Neural cell (in vitro differentiated cells): ENCODE measurements at regions not wholly inside any gene's neighbourhood (a gene's known extent, or its start where the extent isn't known, plus 50 kb on each side); places are given as distances from the start of the nearest gene placed in this dataset.

Experiments used
- H2AFZ ChIP-seq: fragments of 200-600, 300-800 bp; sonication (generic), shearing (Covaris generic); 2 replicates; pipeline ENCODE4 v1.6.0; 2014; ENCODE audit warnings: low read depth, mild to moderate bottlenecking, antibody characterized with exemption, low read length, moderate library complexity
- H3F3A ChIP-seq: fragments of 200-600 bp; shearing (Covaris generic); 2 replicates; pipeline ENCODE4 v1.6.1; 2016; ENCODE audit warnings: mild to moderate bottlenecking, moderate library complexity, mixed read lengths, antibody characterized with exemption, low read length; ENCODE audit not compliant: insufficient read depth, poor library complexity, severe bottlenecking
- H3K27ac ChIP-seq: fragments of 200-600, 300-800 bp; sonication (generic), shearing (Covaris generic); 2 replicates; pipeline ENCODE4 v1.5.1; 2014; ENCODE audit warnings: mild to moderate bottlenecking, low read length, moderate library complexity
- H3K27me3 ChIP-seq: fragments of 300-800, 200-600 bp; sonication (generic), shearing (Covaris generic); 2 replicates; pipeline ENCODE4 v1.6.0; 2014; ENCODE audit warnings: mild to moderate bottlenecking, low read depth, low read length, moderate library complexity; ENCODE audit not compliant: insufficient read depth
- H3K36me3 ChIP-seq: fragments of 300-800, 200-600 bp; sonication (generic), shearing (Covaris generic); 2 replicates; pipeline ENCODE4 v1.5.1; 2014; ENCODE audit warnings: mild to moderate bottlenecking, antibody characterized with exemption, low read length, moderate library complexity; ENCODE audit not compliant: insufficient read depth
- H3K4me2 ChIP-seq: fragments of 300-800, 200-600 bp; sonication (generic), shearing (Covaris generic); 2 replicates; pipeline ENCODE4 v1.6.0; 2014; ENCODE audit warnings: mild to moderate bottlenecking, low read length
- H3K4me3 ChIP-seq: fragments of 300-800, 200-600 bp; sonication (generic), shearing (Covaris generic); 2 replicates; pipeline ENCODE4 v1.5.1; 2014; ENCODE audit warnings: mild to moderate bottlenecking, low read length, moderate library complexity
- H3K79me2 ChIP-seq: fragments of 200-600 bp; shearing (Covaris generic); replicated peaks from 2 replicates; pipeline ENCODE4 v1.6.0; 2014; ENCODE audit warnings: mild to moderate bottlenecking, low read length, moderate library complexity; ENCODE audit not compliant: insufficient read depth
- H3K9ac ChIP-seq: fragments of 300-800, 200-600 bp; sonication (generic), shearing (Covaris generic); 2 replicates; pipeline ENCODE4 v1.6.1; 2016; ENCODE audit warnings: mild to moderate bottlenecking, low read length, mixed read lengths
- H3K9me2 ChIP-seq: fragments of 200-600 bp; shearing (Covaris generic); 2 replicates; pipeline ENCODE4 v1.6.1; 2016; ENCODE audit warnings: mild to moderate bottlenecking, low read length, mixed read lengths; ENCODE audit not compliant: insufficient read depth
- H3K9me3 ChIP-seq: fragments of 200-600, 300-800 bp; sonication (generic), shearing (Covaris generic); 2 replicates; pipeline ENCODE4 v1.6.1; 2016; ENCODE audit warnings: mild to moderate bottlenecking, mixed run types, low read length, moderate library complexity, mixed read lengths
- H4K20me1 ChIP-seq: fragments of 200-600 bp; shearing (Covaris generic); 2 replicates; pipeline ENCODE4 v1.6.1; 2016; ENCODE audit warnings: mild to moderate bottlenecking, mixed run types; ENCODE audit not compliant: insufficient read depth
- EP300 ChIP-seq: fragments of 450-650 bp; conservative IDR thresholded peaks from 2 replicates; pipeline ENCODE4 v1.6.1; 2014; ENCODE audit warnings: antibody characterized with exemption, mild to moderate bottlenecking, moderate library complexity; ENCODE audit not compliant: poor library complexity, severe bottlenecking
- EZH2 ChIP-seq: fragments of 200-600, 300-800 bp; shearing (Covaris generic), sonication (generic); IDR thresholded peaks from 2 replicates; pipeline ENCODE4 v1.6.1; 2014; ENCODE audit warnings: antibody characterized with exemption, low read length, borderline replicate concordance, mild to moderate bottlenecking; ENCODE audit not compliant: insufficient read depth, poor library complexity, severe bottlenecking
- MXI1 ChIP-seq: fragments of 450-650 bp; conservative IDR thresholded peaks from 2 replicates; pipeline ENCODE4 v1.6.1; 2014; ENCODE audit warnings: antibody characterized with exemption, mild to moderate bottlenecking; ENCODE audit not compliant: poor library complexity, severe bottlenecking
- POLR2AphosphoS5 ChIP-seq: IDR thresholded peaks from 2 replicates; pipeline ENCODE4 v1.6.1; 2012
- RAD21 ChIP-seq: fragments of 450-650 bp; conservative IDR thresholded peaks from 2 replicates; pipeline ENCODE4 v1.6.1; 2014; ENCODE audit warnings: antibody characterized with exemption, mild to moderate bottlenecking, moderate library complexity
- SMC3 ChIP-seq: fragments of 450-650 bp; conservative IDR thresholded peaks from 2 replicates; pipeline ENCODE4 v1.6.1; 2014; ENCODE audit warnings: antibody characterized with exemption, mild to moderate bottlenecking, moderate library complexity; ENCODE audit not compliant: poor library complexity
- TAF1 ChIP-seq: IDR thresholded peaks from 2 replicates; pipeline ENCODE4 v1.6.1; 2012; ENCODE audit warnings: low read depth
- TF ChIP-seq, protein P1 (sequence below): IDR thresholded peaks from 2 replicates; pipeline ENCODE4 v1.6.1; 2012; ENCODE audit warnings: borderline replicate concordance
- TF ChIP-seq, protein P2 (sequence below): fragments of 450-650 bp; IDR thresholded peaks from 2 replicates; pipeline ENCODE4 v1.5.1; 2014; ENCODE audit warnings: antibody characterized with exemption, mild to moderate bottlenecking, moderate library complexity; ENCODE audit not compliant: poor library complexity, severe bottlenecking

DNA sequence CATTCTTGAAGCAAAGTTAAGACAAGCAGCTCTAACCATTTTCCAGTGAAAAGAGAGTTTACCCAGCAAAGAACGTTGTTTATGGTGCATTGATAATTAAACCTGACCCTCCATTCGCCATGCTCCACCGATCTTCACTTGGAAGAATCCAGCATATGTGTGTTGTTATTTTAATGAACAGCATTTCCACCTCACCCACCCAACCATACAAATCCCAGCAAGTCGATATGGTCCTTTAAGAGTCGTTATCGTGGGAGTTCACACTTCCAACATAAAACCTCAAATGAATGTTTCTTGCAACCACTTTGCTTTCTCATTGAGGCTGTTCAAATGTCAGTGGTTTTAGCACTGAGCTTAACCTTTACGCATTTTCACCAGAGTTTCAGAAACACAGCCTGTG, 147.4 kb upstream of the LDB2 start:
- H4K20me1 ChIP-seq: no peaks in the 10 kb centered on the region
- no peak overlapping the region for H2AFZ ChIP-seq
- H3K36me3 ChIP-seq: no peaks in the 10 kb centered on the region
- TF ChIP-seq TAF1 (no peak), RAD21 (no peak), EZH2 (no peak), EP300 (no peak), SMC3 (no peak), MXI1 (no peak), POLR2AphosphoS5 (no peak)
- TF ChIP-seq, protein P1, sequence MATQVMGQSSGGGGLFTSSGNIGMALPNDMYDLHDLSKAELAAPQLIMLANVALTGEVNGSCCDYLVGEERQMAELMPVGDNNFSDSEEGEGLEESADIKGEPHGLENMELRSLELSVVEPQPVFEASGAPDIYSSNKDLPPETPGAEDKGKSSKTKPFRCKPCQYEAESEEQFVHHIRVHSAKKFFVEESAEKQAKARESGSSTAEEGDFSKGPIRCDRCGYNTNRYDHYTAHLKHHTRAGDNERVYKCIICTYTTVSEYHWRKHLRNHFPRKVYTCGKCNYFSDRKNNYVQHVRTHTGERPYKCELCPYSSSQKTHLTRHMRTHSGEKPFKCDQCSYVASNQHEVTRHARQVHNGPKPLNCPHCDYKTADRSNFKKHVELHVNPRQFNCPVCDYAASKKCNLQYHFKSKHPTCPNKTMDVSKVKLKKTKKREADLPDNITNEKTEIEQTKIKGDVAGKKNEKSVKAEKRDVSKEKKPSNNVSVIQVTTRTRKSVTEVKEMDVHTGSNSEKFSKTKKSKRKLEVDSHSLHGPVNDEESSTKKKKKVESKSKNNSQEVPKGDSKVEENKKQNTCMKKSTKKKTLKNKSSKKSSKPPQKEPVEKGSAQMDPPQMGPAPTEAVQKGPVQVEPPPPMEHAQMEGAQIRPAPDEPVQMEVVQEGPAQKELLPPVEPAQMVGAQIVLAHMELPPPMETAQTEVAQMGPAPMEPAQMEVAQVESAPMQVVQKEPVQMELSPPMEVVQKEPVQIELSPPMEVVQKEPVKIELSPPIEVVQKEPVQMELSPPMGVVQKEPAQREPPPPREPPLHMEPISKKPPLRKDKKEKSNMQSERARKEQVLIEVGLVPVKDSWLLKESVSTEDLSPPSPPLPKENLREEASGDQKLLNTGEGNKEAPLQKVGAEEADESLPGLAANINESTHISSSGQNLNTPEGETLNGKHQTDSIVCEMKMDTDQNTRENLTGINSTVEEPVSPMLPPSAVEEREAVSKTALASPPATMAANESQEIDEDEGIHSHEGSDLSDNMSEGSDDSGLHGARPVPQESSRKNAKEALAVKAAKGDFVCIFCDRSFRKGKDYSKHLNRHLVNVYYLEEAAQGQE: no peak
- TF ChIP-seq, protein P2, sequence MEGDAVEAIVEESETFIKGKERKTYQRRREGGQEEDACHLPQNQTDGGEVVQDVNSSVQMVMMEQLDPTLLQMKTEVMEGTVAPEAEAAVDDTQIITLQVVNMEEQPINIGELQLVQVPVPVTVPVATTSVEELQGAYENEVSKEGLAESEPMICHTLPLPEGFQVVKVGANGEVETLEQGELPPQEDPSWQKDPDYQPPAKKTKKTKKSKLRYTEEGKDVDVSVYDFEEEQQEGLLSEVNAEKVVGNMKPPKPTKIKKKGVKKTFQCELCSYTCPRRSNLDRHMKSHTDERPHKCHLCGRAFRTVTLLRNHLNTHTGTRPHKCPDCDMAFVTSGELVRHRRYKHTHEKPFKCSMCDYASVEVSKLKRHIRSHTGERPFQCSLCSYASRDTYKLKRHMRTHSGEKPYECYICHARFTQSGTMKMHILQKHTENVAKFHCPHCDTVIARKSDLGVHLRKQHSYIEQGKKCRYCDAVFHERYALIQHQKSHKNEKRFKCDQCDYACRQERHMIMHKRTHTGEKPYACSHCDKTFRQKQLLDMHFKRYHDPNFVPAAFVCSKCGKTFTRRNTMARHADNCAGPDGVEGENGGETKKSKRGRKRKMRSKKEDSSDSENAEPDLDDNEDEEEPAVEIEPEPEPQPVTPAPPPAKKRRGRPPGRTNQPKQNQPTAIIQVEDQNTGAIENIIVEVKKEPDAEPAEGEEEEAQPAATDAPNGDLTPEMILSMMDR: no peak
- no peak overlapping the region for H3K4me2 ChIP-seq
- H3K9ac ChIP-seq: no peak overlapping the region
- no peaks in the 10 kb centered on the region for H3F3A ChIP-seq
- H3K79me2 ChIP-seq: no peaks in the 10 kb centered on the region
- no peaks in the 10 kb centered on the region for H3K9me2 ChIP-seq
- H3K4me3 ChIP-seq: no peak overlapping the region
- no peak overlapping the region for H3K27ac ChIP-seq
- H3K27me3 ChIP-seq: no peaks in the 10 kb centered on the region
- H3K9me3 ChIP-seq: no peaks in the 10 kb centered on the region

DNA sequence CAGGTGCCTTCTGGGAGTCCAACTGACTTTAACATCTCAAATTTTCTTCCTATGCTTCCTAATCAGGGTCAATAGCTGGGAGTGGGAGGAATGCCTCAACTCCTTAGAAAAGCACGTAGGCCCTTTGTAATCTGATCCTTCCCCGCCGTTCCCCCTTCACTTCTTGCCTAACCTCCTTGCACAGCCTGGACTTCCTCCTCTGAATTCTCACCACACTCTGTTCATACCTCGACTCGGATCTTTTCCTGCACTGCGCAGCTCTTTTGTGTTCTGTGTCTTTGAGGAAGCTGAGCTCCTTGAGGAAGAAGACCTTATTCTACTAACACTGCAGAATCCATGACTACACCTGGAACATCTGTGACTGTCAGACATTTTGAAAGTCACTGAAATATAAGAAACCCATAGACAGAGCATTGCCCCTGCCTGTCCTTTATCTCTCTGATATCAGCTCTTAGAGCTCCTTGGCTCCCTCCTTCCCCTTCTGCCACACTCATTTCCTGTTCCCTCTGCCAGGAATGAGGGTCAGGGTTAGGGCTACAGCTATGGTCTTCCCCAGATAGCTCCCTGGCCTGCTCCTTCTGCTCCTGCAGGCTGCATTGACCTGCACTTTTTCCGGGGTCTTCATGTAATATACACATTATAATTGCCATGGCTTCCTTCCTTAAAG, 140.2 kb upstream of the LDB2 start:
- H3K4me3 ChIP-seq: no peak overlapping the region
- no peaks in the 10 kb centered on the region for H4K20me1 ChIP-seq
- no peak for TF ChIP-seq TAF1
- no peak overlapping the region for H3K9ac ChIP-seq
- H3F3A ChIP-seq: no peaks in the 10 kb centered on the region
- no peaks in the 10 kb centered on the region for H3K36me3 ChIP-seq
- no peaks in the 10 kb centered on the region for H3K9me3 ChIP-seq
- no peak overlapping the region for H2AFZ ChIP-seq
- no peaks in the 10 kb centered on the region for H3K79me2 ChIP-seq
- no peaks in the 10 kb centered on the region for H3K9me2 ChIP-seq
- no peaks in the 10 kb centered on the region for H3K27me3 ChIP-seq
- H3K4me2 ChIP-seq: no peak overlapping the region
- H3K27ac ChIP-seq: no peak overlapping the region

DNA sequence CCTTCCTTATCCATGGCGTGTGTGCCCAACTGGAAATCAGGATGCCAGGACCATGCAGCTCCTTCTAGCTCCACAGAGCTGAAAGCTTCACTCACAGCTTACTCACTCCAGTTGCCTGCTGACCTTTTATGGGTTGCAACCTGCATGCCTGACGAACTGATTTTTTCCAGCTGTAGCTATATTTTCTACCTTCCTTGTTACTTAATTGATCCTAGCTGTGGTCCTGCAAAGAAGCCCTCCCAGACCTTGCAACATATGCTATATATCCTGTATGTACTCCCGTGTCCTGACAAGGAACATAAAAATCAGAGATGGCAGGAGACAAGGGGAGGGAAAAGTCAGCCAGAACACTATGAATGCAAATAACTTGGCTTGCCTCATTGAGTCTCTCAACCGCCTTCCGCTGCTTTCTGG, 135.3 kb upstream of the LDB2 start:
- TF ChIP-seq RAD21 (no peak), MXI1 (no peak), EZH2 (no peak), SMC3 (no peak), POLR2AphosphoS5 (no peak), EP300 (no peak), TAF1 (no peak)
- TF ChIP-seq, protein P1: no peak
- TF ChIP-seq, protein P2: no peak
- H3K9me3 ChIP-seq: no peaks in the 10 kb centered on the region

More for the DNA sequence above, 135.3 kb upstream of the LDB2 start:
- Histone ChIP-seq H3K4me2 (no peak overlapping the region), H3K79me2 (no peaks in the 10 kb centered on the region), H3F3A (no peaks in the 10 kb centered on the region), H3K27ac (no peak overlapping the region), H4K20me1 (no peaks in the 10 kb centered on the region), H3K27me3 (no peaks in the 10 kb centered on the region), H3K4me3 (no peak overlapping the region), H3K36me3 (no peaks in the 10 kb centered on the region), H3K9me2 (no peaks in the 10 kb centered on the region), H2AFZ (no peak overlapping the region), H3K9ac (no peak overlapping the region)
